ENCODE measurements at regions not wholly inside any gene's neighbourhood (a gene's known extent, or its start where the extent isn't known, plus 50 kb on each side); places are given as distances from the start of the nearest gene placed in this dataset.
"Not testable (repeated sequence)": the region's sequence is repeated elsewhere in the genome, so short reads cannot be mapped to it uniquely, and the experiment has no call there.

GRCh38 chr7:22051886-22052673 is 106.4 kb upstream of the CDCA7L start:
- Histone ChIP-seq H3K4me3 (no peak overlapping the region), H3K27ac (no peak overlapping the region)
- no peak for TF ChIP-seq CTCF (IDR thresholded peaks at IDR 0.05)
- DNase-seq (ENCODE audit: low spot score), result no peak

- no peak for TF ChIP-seq CTCF (IDR thresholded peaks at IDR 0.05)
- no peak for DNase-seq (ENCODE audit: low spot score)
Observed at GRCh38 chr7:22049766-22050500, 104.2 kb upstream of the CDCA7L start.

GRCh38 chr7:22043367-22043766 is 97.7 kb upstream of the CDCA7L start:
- no peak for TF ChIP-seq CTCF (IDR thresholded peaks at IDR 0.05)
- no peak for DNase-seq (ENCODE audit: low spot score)
- Histone ChIP-seq H3K4me3 (no peak overlapping the region), H3K27ac (no peak overlapping the region)

More at GRCh38 chr7:22049766-22050500, 104.2 kb upstream of the CDCA7L start:
- H3K27ac ChIP-seq, result no peak overlapping the region
- H3K4me3 ChIP-seq, result no peak overlapping the region

- Histone ChIP-seq H3K27ac (no peak overlapping the region), H3K4me3 (no peak overlapping the region)
- TF ChIP-seq CTCF (IDR thresholded peaks at IDR 0.05), result no peak
- DNase-seq (ENCODE audit: low spot score), result no peak
Observed at GRCh38 chr7:22040923-22041595, 95.4 kb upstream of the CDCA7L start.

- DNase-seq (ENCODE audit: low spot score), result no peak
- Histone ChIP-seq H3K4me3 (no peak overlapping the region), H3K27ac (no peak overlapping the region)
- TF ChIP-seq CTCF (IDR thresholded peaks at IDR 0.05), result no peak
Observed at GRCh38 chr7:22039670-22040069, 94.0 kb upstream of the CDCA7L start.

GRCh38 chr7:22032356-22032755 is 86.7 kb upstream of the CDCA7L start:
- not testable (repeated sequence) for DNase-seq (ENCODE audit: low spot score); H3K4me3 ChIP-seq; H3K27ac ChIP-seq

- not testable (repeated sequence) for H3K4me3 ChIP-seq; H3K27ac ChIP-seq; DNase-seq (ENCODE audit: low spot score)
Observed at GRCh38 chr7:22028656-22029055, 83.0 kb upstream of the CDCA7L start.
